Chondrocyte (in vitro differentiated cells): ENCODE measurements at regions not wholly inside any gene's neighbourhood (a gene's known extent, or its start where the extent isn't known, plus 50 kb on each side); places are given as distances from the start of the nearest gene placed in this dataset.

Experiments used
- DNase-seq: peaks from one replicate; pipeline ENCODE4 v3.0.0; 2021; ENCODE audit warnings: mixed read lengths, low spot score
- H3K27ac Mint-ChIP-seq: one replicate; pipeline ENCODE4 v1.8.0; 2021; ENCODE audit warnings: mild to moderate bottlenecking, moderate library complexity, mixed read lengths; ENCODE audit not compliant: unreplicated experiment
- H3K27me3 Mint-ChIP-seq: 2 replicates; pipeline ENCODE4 v1.8.0; 2021; ENCODE audit warnings: low read depth, mixed read lengths
- H3K36me3 Mint-ChIP-seq: 2 replicates; pipeline ENCODE4 v1.8.0; 2021; ENCODE audit warnings: low read depth, mixed read lengths
- H3K4me1 Mint-ChIP-seq: 2 replicates; pipeline ENCODE4 v1.8.0; 2021; ENCODE audit warnings: low read depth, mild to moderate bottlenecking, mixed read lengths
- H3K4me3 Mint-ChIP-seq: one replicate; pipeline ENCODE4 v1.8.0; 2021; ENCODE audit warnings: mild to moderate bottlenecking, moderate library complexity, mixed read lengths; ENCODE audit not compliant: unreplicated experiment
- H3K9me3 Mint-ChIP-seq: 2 replicates; pipeline ENCODE4 v1.8.0; 2021; ENCODE audit warnings: low read depth, mixed read lengths
- TF ChIP-seq, protein P1 (sequence below): fragments of 200-600 bp; sonication (generic); IDR thresholded peaks from 2 replicates; pipeline ENCODE4 v1.5.0; 2021; ENCODE audit warnings: antibody characterized with exemption, mild to moderate bottlenecking, moderate library complexity

DNA sequence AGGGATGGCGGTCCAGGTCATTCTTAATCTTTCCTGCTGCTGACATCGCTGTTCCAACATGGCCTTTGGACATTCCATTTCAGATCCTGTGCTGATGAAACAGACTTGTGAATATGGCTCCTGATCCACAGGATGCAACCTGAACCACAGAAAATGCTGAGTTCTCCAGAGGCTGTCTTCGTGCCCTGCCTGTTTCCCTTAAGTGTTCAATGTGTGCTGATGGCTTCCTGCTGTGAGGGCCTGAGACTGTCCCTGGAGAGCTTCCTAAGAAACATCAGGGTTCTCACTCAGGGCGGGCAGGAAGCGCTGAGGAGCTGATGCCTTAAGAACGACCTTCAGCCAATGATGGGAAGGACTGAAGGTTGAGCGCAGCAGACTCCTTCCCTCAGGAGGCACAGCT, 909.4 kb downstream of the UQCRFS1 start:
- no peaks in the 10 kb centered on the region for H3K9me3 Mint-ChIP-seq
- DNase-seq = no peak

DNA sequence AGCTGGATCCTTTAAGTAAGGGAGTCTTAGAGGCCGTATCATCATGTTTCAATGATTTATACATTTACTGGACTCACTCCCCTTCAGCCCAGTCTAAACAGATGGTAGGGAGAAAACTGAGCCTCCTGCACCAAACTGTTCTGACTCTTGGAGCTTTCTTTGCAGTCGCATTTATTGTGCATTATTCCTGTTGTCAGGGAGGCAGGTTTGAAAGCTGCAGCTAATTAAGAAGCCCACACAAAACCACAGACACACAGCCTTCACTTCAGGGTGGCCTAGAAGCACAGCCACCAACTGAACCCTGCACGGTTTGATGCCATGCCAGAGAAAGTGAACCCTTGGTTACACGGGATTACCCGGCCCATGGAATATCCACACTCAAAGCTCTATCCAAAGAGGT, 911.0 kb downstream of the UQCRFS1 start:
- TF ChIP-seq, protein P1, sequence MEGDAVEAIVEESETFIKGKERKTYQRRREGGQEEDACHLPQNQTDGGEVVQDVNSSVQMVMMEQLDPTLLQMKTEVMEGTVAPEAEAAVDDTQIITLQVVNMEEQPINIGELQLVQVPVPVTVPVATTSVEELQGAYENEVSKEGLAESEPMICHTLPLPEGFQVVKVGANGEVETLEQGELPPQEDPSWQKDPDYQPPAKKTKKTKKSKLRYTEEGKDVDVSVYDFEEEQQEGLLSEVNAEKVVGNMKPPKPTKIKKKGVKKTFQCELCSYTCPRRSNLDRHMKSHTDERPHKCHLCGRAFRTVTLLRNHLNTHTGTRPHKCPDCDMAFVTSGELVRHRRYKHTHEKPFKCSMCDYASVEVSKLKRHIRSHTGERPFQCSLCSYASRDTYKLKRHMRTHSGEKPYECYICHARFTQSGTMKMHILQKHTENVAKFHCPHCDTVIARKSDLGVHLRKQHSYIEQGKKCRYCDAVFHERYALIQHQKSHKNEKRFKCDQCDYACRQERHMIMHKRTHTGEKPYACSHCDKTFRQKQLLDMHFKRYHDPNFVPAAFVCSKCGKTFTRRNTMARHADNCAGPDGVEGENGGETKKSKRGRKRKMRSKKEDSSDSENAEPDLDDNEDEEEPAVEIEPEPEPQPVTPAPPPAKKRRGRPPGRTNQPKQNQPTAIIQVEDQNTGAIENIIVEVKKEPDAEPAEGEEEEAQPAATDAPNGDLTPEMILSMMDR = no peak
- Mint-ChIP-seq H3K27me3 (no peaks in the 10 kb centered on the region), H3K36me3 (no peaks in the 10 kb centered on the region), H3K27ac (no peak overlapping the region), H3K9me3 (no peaks in the 10 kb centered on the region), H3K4me1 (no peaks in the 10 kb centered on the region), H3K4me3 (no peak overlapping the region)
- no peak for DNase-seq

More for the DNA sequence above, 909.4 kb downstream of the UQCRFS1 start:
- TF ChIP-seq, protein P1 = no peak
- Mint-ChIP-seq H3K27me3 (no peaks in the 10 kb centered on the region), H3K4me3 (no peak overlapping the region), H3K4me1 (no peaks in the 10 kb centered on the region), H3K36me3 (no peaks in the 10 kb centered on the region), H3K27ac (no peak overlapping the region)

DNA sequence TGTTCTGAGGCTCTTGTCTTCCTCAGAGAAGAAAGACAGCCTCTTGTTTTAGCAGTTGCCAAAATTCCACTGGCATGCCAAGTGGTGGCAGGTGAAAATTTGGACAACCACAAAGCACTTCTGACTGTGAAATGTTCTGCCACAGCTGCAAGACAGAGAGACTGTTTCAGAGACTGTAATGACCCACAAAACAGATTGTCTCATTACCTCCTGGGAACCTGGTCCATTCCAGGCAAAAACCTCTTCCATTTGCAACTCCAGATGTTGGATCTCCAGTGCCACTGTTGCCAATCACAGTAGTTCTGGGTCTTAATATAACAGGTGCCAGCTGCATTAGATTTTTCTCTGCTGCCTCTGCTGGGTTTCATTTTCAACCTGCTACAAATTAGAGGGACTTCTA, 911.5 kb downstream of the UQCRFS1 start:
- Mint-ChIP-seq H3K27ac (no peak overlapping the region), H3K36me3 (no peaks in the 10 kb centered on the region), H3K4me3 (no peak overlapping the region), H3K27me3 (no peaks in the 10 kb centered on the region), H3K4me1 (peaks cover 5% of the 10 kb centered on the region), H3K9me3 (no peaks in the 10 kb centered on the region)
- no peak for DNase-seq
- TF ChIP-seq, protein P1 = no peak

DNA sequence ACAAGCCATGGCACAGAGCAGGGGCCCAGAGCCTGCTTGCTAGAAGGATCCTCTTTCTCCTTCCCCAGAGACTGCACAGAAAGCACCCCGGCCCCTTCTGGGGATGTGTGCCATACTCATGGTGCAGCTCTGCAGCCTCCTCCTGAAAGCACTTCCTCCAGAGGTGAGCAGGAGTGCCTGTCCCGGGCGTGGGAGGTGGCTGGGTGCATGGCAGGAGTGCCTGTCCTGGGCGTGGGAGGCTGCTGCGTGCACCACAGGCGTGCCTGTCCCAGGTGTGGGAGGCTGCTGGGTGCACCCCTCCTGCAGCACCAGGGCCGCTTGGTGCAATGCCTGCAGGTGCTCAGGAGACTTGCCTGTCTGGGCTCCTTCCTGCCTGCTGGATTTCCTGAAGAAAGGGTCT, 913.3 kb downstream of the UQCRFS1 start:
- no peak for DNase-seq
- TF ChIP-seq, protein P1 = no peak
- Mint-ChIP-seq H3K27ac (no peak overlapping the region), H3K4me3 (no peak overlapping the region), H3K27me3 (no peaks in the 10 kb centered on the region), H3K9me3 (no peaks in the 10 kb centered on the region), H3K36me3 (no peaks in the 10 kb centered on the region), H3K4me1 (peaks cover 9% of the 10 kb centered on the region)

DNA sequence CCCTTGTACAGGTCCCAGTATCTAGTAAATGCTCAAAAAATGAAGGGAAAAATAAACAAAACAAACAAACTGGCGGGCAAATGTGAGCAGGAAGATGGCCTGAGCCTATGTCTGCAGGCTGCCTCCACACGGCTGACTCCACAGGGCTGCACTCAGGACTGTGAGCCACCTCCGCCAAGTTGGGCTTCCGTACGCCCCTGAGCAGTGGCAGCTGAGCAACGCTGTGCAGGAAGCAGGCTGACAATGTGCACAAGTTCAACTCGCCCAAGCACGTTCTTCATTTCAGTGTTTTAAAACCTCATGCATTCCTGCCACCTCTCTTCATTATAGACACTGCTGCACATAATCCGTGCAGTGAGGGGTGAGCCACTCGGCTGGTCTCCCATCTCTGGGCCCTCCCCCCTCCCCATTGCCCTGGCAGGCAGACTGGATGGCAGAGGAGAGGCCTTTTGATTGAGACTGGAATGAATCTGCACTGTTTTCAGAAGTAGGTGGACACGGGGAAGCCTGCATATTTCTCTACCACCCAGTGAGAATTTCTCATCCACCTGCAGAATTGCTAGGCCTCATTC, 915.3 kb downstream of the UQCRFS1 start:
- Mint-ChIP-seq H3K4me3 (no peak overlapping the region), H3K27ac (no peak overlapping the region), H3K27me3 (no peaks in the 10 kb centered on the region), H3K36me3 (no peaks in the 10 kb centered on the region), H3K4me1 (peaks cover 23% of the 10 kb centered on the region), H3K9me3 (no peaks in the 10 kb centered on the region)
- TF ChIP-seq, protein P1 = no peak
- DNase-seq = no peak
